Nephron progenitor cell (in vitro differentiated cells): ENCODE measurements at regions not wholly inside any gene's neighbourhood (a gene's known extent, or its start where the extent isn't known, plus 50 kb on each side); places are given as distances from the start of the nearest gene placed in this dataset.

ENCODE experiments used
- DNase-seq: peaks from one replicate; pipeline ENCODE4 v3.0.0; 2021
- H3K27ac Mint-ChIP-seq: 2 replicates; pipeline ENCODE4 v1.8.0; 2021; ENCODE audit warnings: mild to moderate bottlenecking, moderate library complexity, mixed read lengths
- H3K27me3 Mint-ChIP-seq: 2 replicates; pipeline ENCODE4 v1.8.0; 2021; ENCODE audit warnings: mild to moderate bottlenecking, low read depth, mixed read lengths; ENCODE audit not compliant: poor library complexity
- H3K36me3 Mint-ChIP-seq: 2 replicates; pipeline ENCODE4 v1.8.0; 2021; ENCODE audit warnings: low read depth, mixed read lengths
- H3K4me1 Mint-ChIP-seq: 2 replicates; pipeline ENCODE4 v1.8.0; 2021; ENCODE audit warnings: mixed read lengths
- H3K4me3 Mint-ChIP-seq: 2 replicates; pipeline ENCODE4 v1.8.0; 2021; ENCODE audit warnings: mild to moderate bottlenecking, moderate library complexity, mixed read lengths
- H3K9me3 Mint-ChIP-seq: 2 replicates; pipeline ENCODE4 v1.8.0; 2021; ENCODE audit warnings: mild to moderate bottlenecking, moderate library complexity, mixed read lengths
- TF ChIP-seq, protein P1 (sequence below): fragments of 200-600 bp; sonication (generic); IDR thresholded peaks from 2 replicates; pipeline ENCODE4 v1.5.0; 2021; ENCODE audit warnings: antibody characterized with exemption

DNA sequence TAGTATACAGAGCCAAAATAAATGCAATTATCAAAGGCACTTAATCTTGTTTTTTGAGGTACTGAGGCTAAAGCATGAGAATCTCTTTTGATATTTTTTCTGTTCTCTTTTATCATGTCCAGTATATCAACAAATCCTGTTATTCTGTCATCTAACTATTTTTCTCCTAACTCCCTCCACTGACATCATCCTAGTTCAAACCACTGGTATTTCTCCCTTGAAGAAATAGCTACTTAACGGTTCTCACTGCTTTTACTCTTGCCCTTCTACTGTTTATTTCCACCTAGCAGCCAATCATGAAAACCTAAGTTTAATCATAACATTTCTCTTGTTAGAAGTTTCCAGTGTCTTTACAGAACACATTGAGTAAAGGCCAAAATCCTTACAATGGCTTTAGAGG, 317.6 kb downstream of the GPD2 start:
- H3K4me3 Mint-ChIP-seq = no peak overlapping the region

DNA sequence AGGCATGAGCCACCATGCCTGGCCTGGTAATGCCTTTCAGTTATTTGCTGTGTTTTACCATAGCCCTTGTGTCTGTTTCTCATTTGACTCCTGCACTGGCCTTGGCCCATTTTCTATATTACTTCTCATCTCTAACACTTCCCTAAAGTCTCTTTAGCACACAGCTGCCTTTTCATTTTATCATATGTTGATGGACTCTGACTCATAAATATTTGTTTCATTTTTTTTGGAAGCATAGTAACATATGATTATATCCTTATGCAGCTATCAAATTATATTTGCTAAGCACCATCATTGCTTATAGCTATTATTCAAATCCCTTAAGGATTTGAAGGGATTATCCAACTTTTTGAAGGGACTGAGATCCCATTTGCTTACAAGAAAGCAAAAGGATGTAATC, 320.3 kb downstream of the GPD2 start:
- Mint-ChIP-seq H3K9me3 (peaks cover 5% of the 10 kb centered on the region), H3K4me3 (no peak overlapping the region), H3K27me3 (no peaks in the 10 kb centered on the region), H3K27ac (no peak overlapping the region), H3K36me3 (no peaks in the 10 kb centered on the region), H3K4me1 (no peaks in the 10 kb centered on the region)
- DNase-seq = no peak
- TF ChIP-seq, protein P1, sequence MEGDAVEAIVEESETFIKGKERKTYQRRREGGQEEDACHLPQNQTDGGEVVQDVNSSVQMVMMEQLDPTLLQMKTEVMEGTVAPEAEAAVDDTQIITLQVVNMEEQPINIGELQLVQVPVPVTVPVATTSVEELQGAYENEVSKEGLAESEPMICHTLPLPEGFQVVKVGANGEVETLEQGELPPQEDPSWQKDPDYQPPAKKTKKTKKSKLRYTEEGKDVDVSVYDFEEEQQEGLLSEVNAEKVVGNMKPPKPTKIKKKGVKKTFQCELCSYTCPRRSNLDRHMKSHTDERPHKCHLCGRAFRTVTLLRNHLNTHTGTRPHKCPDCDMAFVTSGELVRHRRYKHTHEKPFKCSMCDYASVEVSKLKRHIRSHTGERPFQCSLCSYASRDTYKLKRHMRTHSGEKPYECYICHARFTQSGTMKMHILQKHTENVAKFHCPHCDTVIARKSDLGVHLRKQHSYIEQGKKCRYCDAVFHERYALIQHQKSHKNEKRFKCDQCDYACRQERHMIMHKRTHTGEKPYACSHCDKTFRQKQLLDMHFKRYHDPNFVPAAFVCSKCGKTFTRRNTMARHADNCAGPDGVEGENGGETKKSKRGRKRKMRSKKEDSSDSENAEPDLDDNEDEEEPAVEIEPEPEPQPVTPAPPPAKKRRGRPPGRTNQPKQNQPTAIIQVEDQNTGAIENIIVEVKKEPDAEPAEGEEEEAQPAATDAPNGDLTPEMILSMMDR = no peak

More for the DNA sequence above, 317.6 kb downstream of the GPD2 start:
- Mint-ChIP-seq H3K27me3 (no peaks in the 10 kb centered on the region), H3K9me3 (no peaks in the 10 kb centered on the region), H3K36me3 (no peaks in the 10 kb centered on the region), H3K4me1 (no peaks in the 10 kb centered on the region), H3K27ac (no peak overlapping the region)
- TF ChIP-seq, protein P1 = no peak
- DNase-seq = no peak

DNA sequence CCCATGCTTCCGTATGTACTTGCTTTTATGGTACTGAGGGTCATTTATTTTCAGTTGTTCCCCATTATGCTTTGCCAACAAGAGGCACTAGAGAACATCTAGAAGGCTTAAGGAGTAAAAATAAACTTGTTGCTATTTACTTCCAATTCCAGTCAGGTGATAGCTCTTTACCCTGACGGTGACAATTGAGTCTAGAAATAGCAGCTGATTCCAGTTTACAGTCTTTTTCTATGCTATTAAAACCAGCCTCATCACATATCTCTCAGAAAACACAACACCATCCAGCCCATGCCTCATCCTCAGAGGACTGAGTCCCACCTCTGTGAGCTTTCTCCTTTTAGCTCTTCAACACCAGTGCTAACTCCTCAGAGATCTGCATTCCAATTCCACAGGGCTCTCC, 327.0 kb downstream of the GPD2 start:
- Mint-ChIP-seq H3K36me3 (no peaks in the 10 kb centered on the region), H3K27ac (no peak overlapping the region), H3K27me3 (no peaks in the 10 kb centered on the region), H3K4me1 (no peaks in the 10 kb centered on the region), H3K9me3 (peaks cover 14% of the 10 kb centered on the region), H3K4me3 (no peak overlapping the region)
- TF ChIP-seq, protein P1 = no peak
- no peak for DNase-seq

DNA sequence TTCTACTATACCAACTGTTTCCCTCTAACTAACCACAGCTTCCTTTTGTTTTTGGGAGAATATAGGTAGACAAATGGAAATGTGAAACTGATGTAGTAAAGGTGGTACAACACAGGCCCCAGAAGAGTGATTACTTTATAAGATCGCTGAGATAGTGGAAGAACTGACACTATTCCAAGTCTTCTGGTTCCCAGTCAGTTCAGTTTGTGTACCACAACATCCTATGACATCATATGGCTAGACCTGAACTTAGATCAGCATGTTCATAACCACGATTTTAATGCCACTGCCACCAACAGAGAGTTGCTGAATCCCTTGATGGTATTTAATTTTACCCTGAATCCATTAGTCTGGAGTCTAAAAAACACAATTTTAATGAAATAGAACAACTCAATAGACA, 328.9 kb downstream of the GPD2 start:
- no peaks in the 10 kb centered on the region for H3K4me1 Mint-ChIP-seq
- no peak overlapping the region for H3K27ac Mint-ChIP-seq
- no peak overlapping the region for H3K4me3 Mint-ChIP-seq
- H3K36me3 Mint-ChIP-seq = peaks cover 9% of the 10 kb centered on the region
- H3K9me3 Mint-ChIP-seq = peaks cover 23% of the 10 kb centered on the region
- TF ChIP-seq, protein P1 = no peak
- no peak for DNase-seq
- no peaks in the 10 kb centered on the region for H3K27me3 Mint-ChIP-seq

DNA sequence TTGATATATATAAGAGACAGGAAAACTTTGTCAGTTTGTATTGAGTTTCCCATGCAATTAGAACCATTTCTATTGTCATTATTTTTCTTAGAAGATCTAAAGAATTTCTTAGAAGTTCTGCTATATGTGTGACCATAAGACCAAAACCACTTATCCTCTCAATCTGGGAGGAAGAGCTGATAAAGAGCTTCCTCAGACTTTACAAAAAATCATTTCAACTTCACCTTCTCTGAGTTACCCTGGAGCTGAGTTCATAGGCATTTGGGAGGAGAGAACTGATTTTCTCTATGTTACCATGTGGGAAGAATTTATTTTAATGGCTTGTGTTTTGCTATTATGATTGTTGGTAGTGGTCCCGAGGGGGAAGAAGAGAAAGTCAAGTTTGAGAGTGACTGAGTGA, 329.3 kb downstream of the GPD2 start:
- Mint-ChIP-seq H3K4me1 (no peaks in the 10 kb centered on the region), H3K4me3 (no peak overlapping the region), H3K27ac (no peak overlapping the region), H3K27me3 (no peaks in the 10 kb centered on the region), H3K9me3 (peaks cover 27% of the 10 kb centered on the region), H3K36me3 (peaks cover 10% of the 10 kb centered on the region)
- TF ChIP-seq, protein P1 = no peak
- no peak for DNase-seq

DNA sequence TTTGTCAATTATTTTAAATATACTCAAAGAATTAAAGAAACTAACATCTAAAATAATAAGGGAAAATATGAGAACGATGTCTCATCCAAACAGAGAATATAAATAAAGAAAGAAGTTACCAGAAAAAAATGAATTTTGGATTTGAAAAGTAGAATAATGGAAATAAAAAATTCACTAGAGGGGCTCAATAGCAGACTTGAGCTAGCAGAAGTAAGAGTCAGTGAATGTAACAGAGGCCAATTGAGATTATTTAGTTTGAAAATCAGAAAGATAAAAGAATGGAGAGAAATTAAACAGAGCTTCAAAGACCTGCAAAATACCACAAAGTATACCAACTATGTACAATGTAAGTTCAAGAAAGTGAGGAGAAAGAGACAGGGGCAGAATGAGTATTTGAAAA, 333.6 kb downstream of the GPD2 start:
- no peak overlapping the region for H3K27ac Mint-ChIP-seq
- DNase-seq = no peak
- peaks cover 35% of the 10 kb centered on the region for H3K9me3 Mint-ChIP-seq
- H3K36me3 Mint-ChIP-seq = peaks cover 10% of the 10 kb centered on the region
- H3K27me3 Mint-ChIP-seq = no peaks in the 10 kb centered on the region
- TF ChIP-seq, protein P1 = no peak
- H3K4me3 Mint-ChIP-seq = no peak overlapping the region
- no peaks in the 10 kb centered on the region for H3K4me1 Mint-ChIP-seq
